ENCODE measurements at regions not wholly inside any gene's neighbourhood (a gene's known extent, or its start where the extent isn't known, plus 50 kb on each side); places are given as distances from the start of the nearest gene placed in this dataset.

DNA sequence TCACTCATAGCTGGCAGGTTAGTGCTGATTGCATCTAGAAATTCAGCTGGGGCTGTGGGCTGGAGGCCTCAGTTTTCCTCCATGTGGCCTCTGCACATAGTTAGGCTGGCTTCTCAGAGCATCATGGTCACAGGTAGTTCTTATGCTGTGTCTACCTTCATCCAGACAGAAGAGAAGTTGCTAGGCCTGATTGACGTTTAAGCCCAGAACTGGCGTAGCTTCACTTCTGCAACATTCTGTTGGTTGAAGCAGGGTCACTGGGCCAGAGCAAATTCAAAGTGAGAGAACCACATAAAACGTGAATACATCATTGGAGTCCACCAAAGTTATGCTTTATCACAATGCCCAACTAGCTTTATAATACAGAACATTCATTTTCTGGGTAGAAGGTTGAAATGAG lies 116.0 kb downstream of the SPP2 start:
- Histone ChIP-seq H4K20me1 (ENCODE audit: insufficient read depth, low read length) (no peaks in the 10 kb centered on the region), H3K4me2 (replicated peaks; ENCODE audit: extremely low read depth, low read length, poor library complexity, severe bottlenecking) (no peak overlapping the region), H3K36me3 (replicated peaks in 1 of 2; ENCODE audit: control insufficient read depth in 1 of 2, insufficient read depth in 2 of 2, low read length in 2 of 2) (no peaks in the 10 kb centered on the region), H2AFZ (ENCODE audit: insufficient read depth, low read depth, low read length, poor library complexity, severe bottlenecking) (no peak overlapping the region), H3K27me3 (ENCODE audit: control insufficient read depth in 2 of 2, insufficient read depth in 2 of 2, low read length in 2 of 2) (no peaks in the 10 kb centered on the region), H3K79me2 (ENCODE audit: insufficient read depth, low read length) (no peaks in the 10 kb centered on the region), H3K4me3 (replicated peaks in 1 of 3; ENCODE audit: low read depth in 2 of 3, low read length in 3 of 3) (no peak overlapping the region), H3K4me1 (ENCODE audit: control insufficient read depth in 1 of 2, insufficient read depth in 2 of 2, low read length in 2 of 2) (no peaks in the 10 kb centered on the region), H3K9me3 (replicated peaks in 1 of 2; ENCODE audit: control insufficient read depth in 1 of 2, insufficient read depth in 1 of 2, low read length in 2 of 2) (no peaks in the 10 kb centered on the region), H3K9ac (ENCODE audit: insufficient read depth, low read length, poor library complexity, severe bottlenecking) (no peak overlapping the region), H3K27ac (ENCODE audit: low read depth in 1 of 2, low read length in 2 of 2) (no peak overlapping the region)
- Mint-ChIP-seq H3K27me3 (ENCODE audit: low read depth in 3 of 3) (peaks cover 0 to 7% (median 4%) of the 10 kb centered on the region in 3 donors), H3K36me3 (no peaks in the 10 kb centered on the region), H3K27ac (no peak overlapping the region), H3K4me1 (no peaks in the 10 kb centered on the region), H3K4me3 (no peak overlapping the region), H3K9me3 (peaks cover 0 to 3% (median 0%) of the 10 kb centered on the region in 7 donors)
- 100% methylated on average over 2 of the region's 3 CpGs for WGBS (ENCODE audit: insufficient coverage)
- TF ChIP-seq CTCF (IDR thresholded peaks at IDR 0.05): no peak
- intact Hi-C loops (cut with micrococcal nuclease): no loop called here
- no peak for DNase-seq

DNA sequence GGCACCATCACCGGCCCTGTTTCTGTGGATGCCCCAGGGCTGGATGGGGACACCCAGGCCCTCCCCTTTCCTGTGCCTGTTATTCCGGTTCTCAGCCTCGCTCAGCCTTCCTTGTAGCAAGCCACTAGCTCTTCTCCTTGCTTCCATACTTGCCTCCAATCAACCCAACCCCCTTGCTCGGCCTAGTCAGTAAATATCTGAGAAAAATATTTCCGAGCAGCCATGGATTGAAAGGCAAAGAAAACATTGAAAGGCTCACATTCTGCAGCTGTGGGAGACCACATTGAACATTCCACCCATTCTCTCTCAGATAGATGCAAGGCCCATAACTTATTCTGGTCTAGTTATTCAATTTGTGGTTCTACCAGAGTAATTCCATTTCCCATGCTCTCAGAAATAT lies 114.9 kb downstream of the SPP2 start:
- peaks cover 0 to 4% (median 4%) of the 10 kb centered on the region in 3 donors for H3K27me3 Mint-ChIP-seq (ENCODE audit: low read depth in 3 of 3)
- H3K4me1 ChIP-seq (ENCODE audit: control insufficient read depth in 1 of 2, insufficient read depth in 2 of 2, low read length in 2 of 2): no peaks in the 10 kb centered on the region
- no peak for DNase-seq
- H3K9me3 ChIP-seq (replicated peaks in 1 of 2; ENCODE audit: control insufficient read depth in 1 of 2, insufficient read depth in 1 of 2, low read length in 2 of 2): no peaks in the 10 kb centered on the region
- no peaks in the 10 kb centered on the region for H3K27me3 ChIP-seq (ENCODE audit: control insufficient read depth in 2 of 2, insufficient read depth in 2 of 2, low read length in 2 of 2)
- no peak overlapping the region for H3K4me3 Mint-ChIP-seq
- no peaks in the 10 kb centered on the region for H3K36me3 Mint-ChIP-seq
- H3K4me1 Mint-ChIP-seq: no peaks in the 10 kb centered on the region
- WGBS (ENCODE audit: insufficient coverage): 74% methylated on average over 3 of the region's 5 CpGs
- TF ChIP-seq CTCF (IDR thresholded peaks at IDR 0.05): no peak
- no peak overlapping the region for H3K27ac ChIP-seq (ENCODE audit: low read depth in 1 of 2, low read length in 2 of 2)
- no peak overlapping the region for H3K27ac Mint-ChIP-seq
- H3K36me3 ChIP-seq (replicated peaks in 1 of 2; ENCODE audit: control insufficient read depth in 1 of 2, insufficient read depth in 2 of 2, low read length in 2 of 2): no peaks in the 10 kb centered on the region
- H2AFZ ChIP-seq (ENCODE audit: insufficient read depth, low read depth, low read length, poor library complexity, severe bottlenecking): no peak overlapping the region
- peaks cover 0 to 3% (median 0%) of the 10 kb centered on the region in 7 donors for H3K9me3 Mint-ChIP-seq
- H3K4me2 ChIP-seq (replicated peaks; ENCODE audit: extremely low read depth, low read length, poor library complexity, severe bottlenecking): no peak overlapping the region
- no peak overlapping the region for H3K4me3 ChIP-seq (replicated peaks in 1 of 3; ENCODE audit: low read depth in 2 of 3, low read length in 3 of 3)
- intact Hi-C loops (cut with micrococcal nuclease): no loop called here
- H3K79me2 ChIP-seq (ENCODE audit: insufficient read depth, low read length): no peaks in the 10 kb centered on the region
- H3K9ac ChIP-seq (ENCODE audit: insufficient read depth, low read length, poor library complexity, severe bottlenecking): no peak overlapping the region
- H4K20me1 ChIP-seq (ENCODE audit: insufficient read depth, low read length): no peaks in the 10 kb centered on the region
